ENCODE measurements at regions not wholly inside any gene's neighbourhood (a gene's known extent, or its start where the extent isn't known, plus 50 kb on each side); places are given as distances from the start of the nearest gene placed in this dataset.

DNA sequence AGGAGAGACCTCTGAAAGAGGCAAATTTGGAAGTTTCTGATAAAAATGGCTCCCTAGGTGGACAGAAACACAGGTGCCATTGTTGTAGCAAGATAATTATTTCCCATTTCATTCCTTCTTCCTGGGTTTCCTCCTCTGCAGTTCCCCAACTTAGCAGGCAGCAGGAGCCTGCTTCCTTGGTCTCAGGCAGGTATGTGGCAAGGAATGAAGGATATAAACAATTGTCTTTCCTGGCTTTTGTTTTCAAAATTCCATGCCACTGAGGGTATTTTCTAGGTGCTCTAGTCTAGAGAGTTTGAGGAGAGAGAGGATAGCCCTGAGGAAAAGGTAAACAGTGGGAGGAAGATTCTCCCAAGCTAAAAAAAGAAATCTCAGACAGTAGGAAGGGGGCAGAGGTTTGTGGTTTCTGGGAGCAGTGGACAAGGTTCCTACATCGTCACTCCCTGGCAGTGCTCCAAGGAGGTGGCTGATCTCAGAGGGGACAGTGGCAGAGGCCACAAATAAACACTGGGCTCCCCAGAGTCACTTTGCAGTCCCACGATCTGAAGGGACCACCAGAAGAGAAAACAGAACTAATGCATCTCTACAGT lies 82.6 kb upstream of the IGF1 start:
- no peak for TF ChIP-seq CTCF (IDR thresholded peaks at IDR 0.05; ENCODE audit: borderline replicate concordance, insufficient read depth, low read depth, low read length)
- no peak overlapping the region for H3K4me3 ChIP-seq (ENCODE audit: low read depth, low read length)

DNA sequence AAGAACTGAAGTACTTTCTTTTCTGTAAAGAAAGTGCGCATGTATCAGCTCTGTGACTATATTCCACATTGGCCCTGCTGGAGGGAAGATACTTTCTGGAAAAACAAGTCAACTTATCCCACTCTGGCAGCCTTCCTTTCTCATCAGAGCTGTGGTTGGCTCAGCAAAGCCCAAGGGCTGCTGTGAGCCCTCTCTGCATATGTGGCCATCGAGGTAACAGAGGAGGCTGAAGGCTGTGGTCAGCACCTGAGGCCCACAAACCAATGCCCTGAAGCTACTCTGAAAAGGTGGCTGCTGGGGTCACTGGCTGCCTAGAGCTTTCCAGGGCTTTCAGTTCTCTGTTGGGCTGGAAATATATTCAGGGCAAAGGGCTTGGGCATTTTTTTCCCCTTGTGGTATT lies 70.8 kb upstream of the IGF1 start:
- no peak overlapping the region for H3K4me3 ChIP-seq (ENCODE audit: low read depth, low read length)
- TF ChIP-seq CTCF (IDR thresholded peaks at IDR 0.05; ENCODE audit: borderline replicate concordance, insufficient read depth, low read depth, low read length) = no peak

- no peak overlapping the region for H3K4me3 ChIP-seq (ENCODE audit: low read depth, low read length)
- TF ChIP-seq CTCF (IDR thresholded peaks at IDR 0.05; ENCODE audit: borderline replicate concordance, insufficient read depth, low read depth, low read length) = no peak
These were observed 69.3 kb upstream of the IGF1 start for GRCh38 chr12:102549691-102550090.

GRCh38 chr12:102548543-102548942 lies 68.2 kb upstream of the IGF1 start:
- no peak for TF ChIP-seq CTCF (IDR thresholded peaks at IDR 0.05; ENCODE audit: borderline replicate concordance, insufficient read depth, low read depth, low read length)
- no peak overlapping the region for H3K4me3 ChIP-seq (ENCODE audit: low read depth, low read length)

DNA sequence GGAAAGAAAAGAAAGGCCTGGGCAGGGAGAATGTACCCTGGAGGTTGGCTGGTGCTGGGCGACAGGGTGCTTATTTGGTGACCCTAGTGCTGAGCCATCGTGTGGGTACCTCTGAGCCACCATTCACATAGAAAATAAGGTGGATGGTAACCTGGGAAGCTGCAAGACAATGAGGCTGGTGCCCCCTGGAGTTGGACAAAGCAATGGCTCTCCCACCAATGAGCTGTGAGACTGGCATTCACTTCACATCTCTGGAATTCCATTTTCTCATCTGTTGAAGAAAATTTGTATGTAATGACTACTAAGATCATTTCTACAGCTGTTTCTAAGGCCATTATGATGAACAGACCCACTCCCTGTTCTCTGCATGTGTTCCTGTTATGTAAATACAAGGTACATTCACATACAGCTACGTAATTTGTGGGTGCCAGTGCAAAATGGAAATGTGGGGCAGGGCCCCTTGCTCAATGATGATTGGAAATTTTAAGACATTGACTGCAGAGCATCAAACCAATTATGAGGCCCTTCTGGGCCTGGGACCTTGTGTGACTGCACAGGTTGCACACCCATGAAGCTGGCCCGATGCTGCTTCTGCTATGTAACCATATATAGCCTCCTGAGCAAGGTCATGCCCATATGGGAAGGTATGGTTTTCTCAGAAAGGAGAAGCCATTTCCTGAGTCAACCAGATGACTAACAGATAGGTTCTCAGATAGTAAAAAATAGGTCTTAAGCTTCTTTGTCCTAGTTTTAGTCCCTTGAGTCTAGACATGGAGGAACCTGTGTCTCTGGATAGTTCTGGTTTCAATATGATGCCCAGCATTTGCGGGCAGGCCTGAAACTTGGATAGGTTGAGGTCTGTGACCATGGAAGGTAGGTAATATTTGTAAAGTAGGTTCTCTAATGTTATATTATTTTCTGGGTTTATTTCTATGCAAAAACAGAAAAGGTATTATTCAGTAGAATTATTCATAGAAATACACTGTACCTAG lies 63.4 kb upstream of the IGF1 start:
- TF ChIP-seq CTCF (IDR thresholded peaks at IDR 0.05; ENCODE audit: borderline replicate concordance, insufficient read depth, low read depth, low read length) = peak; percentile 50; the same call in 1 of the 2 replicates
- no peak overlapping the region for H3K4me3 ChIP-seq (ENCODE audit: low read depth, low read length)

DNA sequence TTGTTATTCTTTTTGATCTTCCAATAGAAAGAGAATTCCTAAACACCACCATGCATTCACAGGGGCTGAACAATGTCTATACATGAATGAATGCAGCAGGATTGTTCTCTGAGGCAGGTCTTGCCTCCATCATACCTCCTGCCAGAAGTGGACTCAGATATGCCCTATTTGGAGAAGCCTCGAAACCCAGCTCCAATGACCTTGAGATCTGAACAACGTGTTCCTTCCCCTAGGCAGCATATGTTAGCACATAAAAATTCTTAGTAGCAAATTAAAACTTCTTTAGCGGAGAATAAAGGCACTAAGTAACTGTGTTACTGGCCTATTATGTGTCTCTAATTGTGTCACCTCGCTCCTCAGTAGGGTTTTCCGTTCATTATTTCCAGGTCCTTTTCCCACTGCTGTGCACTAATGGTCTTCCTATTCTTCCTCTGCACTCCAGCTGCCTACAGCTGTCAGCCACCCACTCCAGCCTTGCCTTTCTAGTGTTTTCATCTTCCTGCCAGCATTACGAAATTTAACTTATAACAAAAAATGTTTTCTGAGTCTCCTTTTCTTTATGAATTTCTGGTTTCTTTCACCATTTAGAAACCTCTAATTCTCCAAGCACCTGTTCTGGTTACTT lies 62.6 kb upstream of the IGF1 start:
- no peak for TF ChIP-seq CTCF (IDR thresholded peaks at IDR 0.05; ENCODE audit: borderline replicate concordance, insufficient read depth, low read depth, low read length)
- H3K4me3 ChIP-seq (ENCODE audit: low read depth, low read length) = no peak overlapping the region

All from GM12875 (cell line).